ENCODE measurements at regions not wholly inside any gene's neighbourhood (a gene's known extent, or its start where the extent isn't known, plus 50 kb on each side); places are given as distances from the start of the nearest gene placed in this dataset.

DNA sequence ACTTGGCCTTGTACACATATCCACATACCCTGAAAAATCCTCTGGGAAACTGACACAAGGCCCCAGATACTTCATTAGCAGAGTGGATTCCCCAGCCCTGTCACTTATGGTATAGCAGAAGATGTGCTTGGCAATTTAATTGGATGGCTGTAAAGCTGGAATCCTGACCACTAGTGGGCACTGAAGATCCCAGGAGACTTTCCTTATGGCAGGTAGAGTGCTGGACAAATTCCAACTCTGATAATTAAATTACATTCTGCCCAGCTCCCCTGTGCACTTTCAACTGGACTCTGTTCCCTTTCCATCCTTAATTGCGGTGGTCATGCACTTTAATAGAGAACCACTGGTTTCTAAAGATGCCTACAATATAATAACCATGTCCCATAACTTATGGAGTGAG, 119.8 kb downstream of the DCK start:
- TF ChIP-seq, protein P1, sequence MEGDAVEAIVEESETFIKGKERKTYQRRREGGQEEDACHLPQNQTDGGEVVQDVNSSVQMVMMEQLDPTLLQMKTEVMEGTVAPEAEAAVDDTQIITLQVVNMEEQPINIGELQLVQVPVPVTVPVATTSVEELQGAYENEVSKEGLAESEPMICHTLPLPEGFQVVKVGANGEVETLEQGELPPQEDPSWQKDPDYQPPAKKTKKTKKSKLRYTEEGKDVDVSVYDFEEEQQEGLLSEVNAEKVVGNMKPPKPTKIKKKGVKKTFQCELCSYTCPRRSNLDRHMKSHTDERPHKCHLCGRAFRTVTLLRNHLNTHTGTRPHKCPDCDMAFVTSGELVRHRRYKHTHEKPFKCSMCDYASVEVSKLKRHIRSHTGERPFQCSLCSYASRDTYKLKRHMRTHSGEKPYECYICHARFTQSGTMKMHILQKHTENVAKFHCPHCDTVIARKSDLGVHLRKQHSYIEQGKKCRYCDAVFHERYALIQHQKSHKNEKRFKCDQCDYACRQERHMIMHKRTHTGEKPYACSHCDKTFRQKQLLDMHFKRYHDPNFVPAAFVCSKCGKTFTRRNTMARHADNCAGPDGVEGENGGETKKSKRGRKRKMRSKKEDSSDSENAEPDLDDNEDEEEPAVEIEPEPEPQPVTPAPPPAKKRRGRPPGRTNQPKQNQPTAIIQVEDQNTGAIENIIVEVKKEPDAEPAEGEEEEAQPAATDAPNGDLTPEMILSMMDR (IDR thresholded peaks at IDR 0.05; ENCODE audit: low read depth, low read length, missing control alignments) = no peak
- in situ Hi-C loops (cut with HindIII; ENCODE audit: low sequenced_read_pairs) = no loop called here
- H3K4me3 ChIP-seq (ENCODE audit: low read depth, low read length) = no peak overlapping the region
- no peak for DNase-seq (ENCODE audit: low read depth)

DNA sequence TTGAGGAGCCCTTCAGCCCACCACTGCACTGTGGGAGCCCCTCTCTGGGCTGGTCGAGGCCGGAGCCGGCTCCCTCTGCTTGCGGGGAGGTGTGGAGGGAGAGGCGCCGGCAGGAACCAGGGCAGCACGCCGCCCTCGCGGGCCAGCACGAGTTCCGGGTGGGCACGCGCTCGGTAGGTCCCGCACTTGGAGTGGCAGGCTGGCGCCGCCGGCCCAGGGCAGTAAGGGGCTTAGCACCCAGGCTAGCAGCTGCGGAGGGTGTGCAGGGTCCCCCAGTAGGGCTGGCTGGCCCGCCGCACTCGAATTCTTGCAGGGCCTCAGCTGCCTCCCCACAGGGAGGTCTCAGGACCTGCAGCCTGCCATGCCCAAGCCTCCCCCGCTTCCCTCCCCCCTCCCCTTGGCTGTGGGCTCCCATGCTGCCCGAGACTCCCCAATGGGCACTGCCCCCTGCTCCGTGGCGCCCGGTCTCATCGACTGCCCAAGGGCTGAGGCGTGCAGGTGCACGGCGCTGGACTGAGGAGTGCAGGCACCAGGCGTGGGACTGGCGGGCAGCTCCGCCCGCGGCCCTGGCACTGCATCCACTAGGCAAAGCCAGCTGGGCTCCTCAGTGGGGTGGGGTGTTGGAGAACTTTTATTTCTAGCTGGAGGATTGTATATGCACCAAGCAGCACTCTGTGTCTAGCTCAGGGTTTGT, 127.5 kb downstream of the DCK start:
- TF ChIP-seq, protein P1 (IDR thresholded peaks at IDR 0.05; ENCODE audit: low read depth, low read length, missing control alignments) = no peak
- no peak for DNase-seq (ENCODE audit: low read depth)
- no peak overlapping the region for H3K4me3 ChIP-seq (ENCODE audit: low read depth, low read length)
- in situ Hi-C loops (cut with HindIII; ENCODE audit: low sequenced_read_pairs) = no loop called here

DNA sequence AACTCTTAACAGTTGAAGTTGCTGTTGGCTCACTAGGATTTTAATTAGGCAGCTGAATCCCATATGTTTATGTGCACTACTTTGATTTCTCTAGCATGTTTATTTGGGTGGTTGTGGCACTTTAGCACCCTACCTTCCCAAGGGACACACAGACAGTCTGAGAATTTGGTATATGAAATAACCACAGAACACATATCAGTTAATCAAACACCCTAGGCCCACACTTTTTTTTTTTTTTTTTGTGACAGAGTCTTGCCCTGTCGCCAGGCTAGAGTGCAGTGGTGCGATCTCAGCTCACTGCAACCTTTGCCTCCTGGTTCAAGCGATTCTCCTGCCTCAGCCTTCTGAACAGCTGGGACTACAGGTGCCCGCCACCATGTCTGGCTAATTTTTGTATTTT, 130.5 kb downstream of the DCK start:
- TF ChIP-seq, protein P1 (IDR thresholded peaks at IDR 0.05; ENCODE audit: low read depth, low read length, missing control alignments) = no peak
- H3K4me3 ChIP-seq (ENCODE audit: low read depth, low read length) = no peak overlapping the region
- DNase-seq (ENCODE audit: low read depth) = no peak
- in situ Hi-C loops (cut with HindIII; ENCODE audit: low sequenced_read_pairs) = no loop called here

DNA sequence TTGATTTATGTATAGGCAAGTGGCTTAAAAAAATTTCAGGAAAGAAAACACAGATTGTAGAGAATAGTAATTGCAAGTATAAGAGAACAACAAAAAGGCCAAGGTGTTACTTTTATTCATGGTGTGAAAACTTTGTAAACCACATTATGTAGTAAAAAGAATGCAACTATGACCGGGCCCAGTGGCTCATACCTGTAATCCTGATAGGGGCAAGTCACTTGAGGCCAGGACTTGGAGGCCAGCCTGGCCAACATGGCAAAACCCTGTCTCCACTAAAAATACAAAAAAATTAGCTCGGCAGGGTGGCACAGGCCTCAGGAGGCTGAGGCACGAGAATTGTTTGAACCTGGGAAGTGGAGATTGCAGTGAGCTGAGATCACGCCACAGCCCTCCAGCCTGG, 131.7 kb downstream of the DCK start:
- TF ChIP-seq, protein P1 (IDR thresholded peaks at IDR 0.05; ENCODE audit: low read depth, low read length, missing control alignments) = no peak
- in situ Hi-C loops (cut with HindIII; ENCODE audit: low sequenced_read_pairs) = no loop called here
- H3K4me3 ChIP-seq (ENCODE audit: low read depth, low read length) = no peak overlapping the region
- no peak for DNase-seq (ENCODE audit: low read depth)

DNA sequence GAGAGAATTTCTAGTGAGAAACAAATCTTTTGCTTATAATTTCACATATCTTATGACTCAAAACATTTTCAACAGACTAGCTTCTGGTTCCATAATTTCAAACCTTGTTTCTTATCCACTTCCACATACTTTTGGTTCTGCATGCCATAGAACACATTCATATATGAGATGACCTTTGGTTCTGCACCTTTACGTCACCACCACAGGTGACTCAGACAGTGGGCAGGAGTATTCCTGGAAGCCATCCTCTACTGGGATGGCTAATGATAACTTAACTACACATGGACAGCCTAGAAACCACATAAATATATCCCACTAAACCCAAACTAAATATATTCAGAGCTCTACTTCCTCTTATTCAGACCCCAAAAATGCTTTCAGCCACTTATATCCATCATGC, 133.3 kb downstream of the DCK start:
- DNase-seq (ENCODE audit: low read depth) = peak; percentile 94
- in situ Hi-C loops (cut with HindIII; ENCODE audit: low sequenced_read_pairs) = no loop called here
- TF ChIP-seq, protein P1 (IDR thresholded peaks at IDR 0.05; ENCODE audit: low read depth, low read length, missing control alignments) = no peak
- H3K4me3 ChIP-seq (ENCODE audit: low read depth, low read length) = no peak overlapping the region

DNA sequence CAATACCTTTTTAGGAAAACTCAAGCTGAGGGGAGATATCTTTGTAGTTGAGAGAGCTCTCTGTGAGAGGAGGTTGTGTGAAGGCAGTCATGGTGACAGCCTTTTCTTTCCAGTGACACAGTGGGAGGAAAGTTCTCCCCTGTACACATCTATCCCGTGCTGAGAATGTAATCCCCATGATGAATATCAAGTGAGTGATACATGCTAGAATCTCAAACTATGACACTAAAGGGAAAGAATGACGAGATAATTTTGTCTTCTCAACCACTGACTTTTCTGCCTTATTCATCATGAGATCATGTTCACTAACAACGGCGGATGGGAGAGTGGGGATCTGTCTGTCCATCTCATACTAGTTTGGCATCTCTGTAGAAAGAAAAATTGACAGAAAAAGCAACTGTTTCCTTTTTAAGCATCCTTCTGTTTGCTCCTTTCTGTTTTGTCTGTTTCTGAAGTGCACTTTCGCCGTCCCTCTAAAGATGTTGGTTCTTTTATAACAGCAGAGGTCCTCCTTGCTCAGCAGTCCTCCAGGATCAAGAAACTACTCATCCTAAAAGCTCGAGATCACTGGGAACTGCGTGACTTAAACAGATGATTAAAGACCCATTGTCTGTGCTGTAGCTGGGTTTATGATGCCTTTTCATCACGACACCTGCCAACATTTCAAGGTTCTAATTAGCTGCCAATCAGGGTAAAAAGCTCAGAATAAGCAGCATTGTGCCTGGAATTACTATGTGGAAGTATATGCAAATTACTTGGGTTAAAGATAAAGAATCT, 137.6 kb downstream of the DCK start:
- no peak for DNase-seq (ENCODE audit: low read depth)
- TF ChIP-seq, protein P1 (IDR thresholded peaks at IDR 0.05; ENCODE audit: low read depth, low read length, missing control alignments) = peak; percentile 28
- in situ Hi-C loops (cut with HindIII; ENCODE audit: low sequenced_read_pairs) = no loop called here
- H3K4me3 ChIP-seq (ENCODE audit: low read depth, low read length) = no peak overlapping the region

All from astrocyte of the cerebellum (primary cell).